Activated T-helper 2 cell treated with anti-CD3 and anti-CD28 coated beads, Interferon-gamma antibody, Interleukin-2, Interleukin-4, amounts not matched to agents 10 μg/mL and 5 μg/mL and 100 μg/mL, durations not matched to agents 14 hours and 24 hours and 36 hours (primary cell): ENCODE measurements at regions not wholly inside any gene's neighbourhood (a gene's known extent, or its start where the extent isn't known, plus 50 kb on each side); places are given as distances from the start of the nearest gene placed in this dataset.
"Not testable (repeated sequence)": the region's sequence is repeated elsewhere in the genome, so short reads cannot be mapped to it uniquely, and the experiment has no call there.

Source experiments
- DNase-seq: peaks from one replicate; pipeline ENCODE4 v3.0.0; 2021; ENCODE audit warnings: low spot score
- H3K27ac Mint-ChIP-seq: one replicate; pipeline ENCODE4 v1.8.0; 2021; ENCODE audit warnings: mixed read lengths
- H3K27me3 Mint-ChIP-seq: one replicate; pipeline ENCODE4 v1.8.0; 2021; ENCODE audit warnings: low read depth, mixed read lengths
- H3K36me3 Mint-ChIP-seq: one replicate; pipeline ENCODE4 v1.8.0; 2021; ENCODE audit warnings: low read depth, mixed read lengths
- H3K4me1 Mint-ChIP-seq: one replicate; pipeline ENCODE4 v1.8.0; 2021; ENCODE audit warnings: low read depth, mixed read lengths
- H3K4me3 Mint-ChIP-seq: one replicate; pipeline ENCODE4 v1.8.0; 2021; ENCODE audit warnings: low read depth, mild to moderate bottlenecking, moderate library complexity, mixed read lengths
- H3K9me3 Mint-ChIP-seq: one replicate; pipeline ENCODE4 v1.8.0; 2021; ENCODE audit warnings: mixed read lengths
- intact Hi-C: fragments of 100-400 bp; cut with micrococcal nuclease; formaldehyde crosslinking; loops from one replicate; pipeline ENCODE4 v1.15.1; 2023

- no peaks in the 10 kb centered on the region for H3K9me3 Mint-ChIP-seq
- intact Hi-C loops: no loop called here
- H3K4me1 Mint-ChIP-seq: peaks cover 16% of the 10 kb centered on the region
- H3K27me3 Mint-ChIP-seq: peaks cover 22% of the 10 kb centered on the region
- no peak overlapping the region for H3K27ac Mint-ChIP-seq
- DNase-seq: no peak
- no peak overlapping the region for H3K4me3 Mint-ChIP-seq
- H3K36me3 Mint-ChIP-seq: no peaks in the 10 kb centered on the region
Measured at GRCh38 chr2:11075221-11075620, 80.0 kb upstream of the SLC66A3 start.

GRCh38 chr2:11077411-11077810 lies 77.9 kb upstream of the SLC66A3 start:
- no peak overlapping the region for H3K27ac Mint-ChIP-seq
- H3K36me3 Mint-ChIP-seq: no peaks in the 10 kb centered on the region
- H3K27me3 Mint-ChIP-seq: peaks cover 15% of the 10 kb centered on the region
- H3K9me3 Mint-ChIP-seq: no peaks in the 10 kb centered on the region
- H3K4me3 Mint-ChIP-seq: no peak overlapping the region
- no peak for DNase-seq
- intact Hi-C loops: no loop called here
- peaks cover 10% of the 10 kb centered on the region for H3K4me1 Mint-ChIP-seq

GRCh38 chr2:11079136-11079824 lies 76.0 kb upstream of the SLC66A3 start:
- H3K9me3 Mint-ChIP-seq: no peaks in the 10 kb centered on the region
- DNase-seq: no peak
- intact Hi-C loops: no loop called here
- H3K27ac Mint-ChIP-seq: no peak overlapping the region
- no peak overlapping the region for H3K4me3 Mint-ChIP-seq
- no peaks in the 10 kb centered on the region for H3K36me3 Mint-ChIP-seq
- peaks cover 18% of the 10 kb centered on the region for H3K27me3 Mint-ChIP-seq
- H3K4me1 Mint-ChIP-seq: no peaks in the 10 kb centered on the region

GRCh38 chr2:11080253-11081115 lies 74.8 kb upstream of the SLC66A3 start:
- no peak for DNase-seq
- Mint-ChIP-seq H3K27me3 (peaks cover 27% of the 10 kb centered on the region), H3K4me1 (no peaks in the 10 kb centered on the region), H3K36me3 (no peaks in the 10 kb centered on the region), H3K9me3 (no peaks in the 10 kb centered on the region), H3K27ac (no peak overlapping the region), H3K4me3 (no peak overlapping the region)
- intact Hi-C loops: no loop called here

- H3K27me3 Mint-ChIP-seq: peaks cover 35% of the 10 kb centered on the region
Measured at GRCh38 chr2:11082880-11083279, 72.4 kb upstream of the SLC66A3 start.

GRCh38 chr2:11088821-11089220 lies 66.4 kb upstream of the SLC66A3 start:
- H3K36me3 Mint-ChIP-seq, H3K27ac Mint-ChIP-seq, intact Hi-C loops, DNase-seq, H3K4me3 Mint-ChIP-seq, H3K9me3 Mint-ChIP-seq, H3K4me1 Mint-ChIP-seq: not testable (repeated sequence)
- peaks cover 37% of the 10 kb centered on the region for H3K27me3 Mint-ChIP-seq

More at GRCh38 chr2:11082880-11083279, 72.4 kb upstream of the SLC66A3 start:
- intact Hi-C loops: no loop called here
- peak overlapping the region; percentile 26 for H3K27ac Mint-ChIP-seq
- no peaks in the 10 kb centered on the region for H3K9me3 Mint-ChIP-seq
- no peaks in the 10 kb centered on the region for H3K36me3 Mint-ChIP-seq
- no peak overlapping the region for H3K4me3 Mint-ChIP-seq
- H3K4me1 Mint-ChIP-seq: no peaks in the 10 kb centered on the region
- no peak for DNase-seq

GRCh38 chr2:11090187-11090586 lies 65.1 kb upstream of the SLC66A3 start:
- Mint-ChIP-seq H3K36me3 (no peaks in the 10 kb centered on the region), H3K27me3 (peaks cover 31% of the 10 kb centered on the region), H3K4me1 (no peaks in the 10 kb centered on the region), H3K9me3 (no peaks in the 10 kb centered on the region), H3K4me3 (no peak overlapping the region), H3K27ac (no peak overlapping the region)
- no peak for DNase-seq
- intact Hi-C loops: no loop called here

- H3K27me3 Mint-ChIP-seq: peaks cover 20% of the 10 kb centered on the region
- intact Hi-C loops: no loop called here
- no peaks in the 10 kb centered on the region for H3K36me3 Mint-ChIP-seq
- no peak overlapping the region for H3K27ac Mint-ChIP-seq
- no peak overlapping the region for H3K4me3 Mint-ChIP-seq
- H3K4me1 Mint-ChIP-seq: no peaks in the 10 kb centered on the region
- no peak for DNase-seq
- no peaks in the 10 kb centered on the region for H3K9me3 Mint-ChIP-seq
Measured at GRCh38 chr2:11092701-11093335, 62.4 kb upstream of the SLC66A3 start.

GRCh38 chr2:11093467-11093866 lies 61.8 kb upstream of the SLC66A3 start:
- no peak for DNase-seq
- Mint-ChIP-seq H3K9me3 (no peaks in the 10 kb centered on the region), H3K4me1 (no peaks in the 10 kb centered on the region), H3K4me3 (no peak overlapping the region), H3K36me3 (no peaks in the 10 kb centered on the region), H3K27ac (no peak overlapping the region), H3K27me3 (peaks cover 21% of the 10 kb centered on the region)
- intact Hi-C loops: no loop called here

- Mint-ChIP-seq H3K4me3 (no peak overlapping the region), H3K36me3 (no peaks in the 10 kb centered on the region), H3K4me1 (no peaks in the 10 kb centered on the region), H3K27me3 (peaks cover 20% of the 10 kb centered on the region), H3K9me3 (no peaks in the 10 kb centered on the region), H3K27ac (no peak overlapping the region)
- intact Hi-C loops: no loop called here
- no peak for DNase-seq
Measured at GRCh38 chr2:11094021-11094810, 61.1 kb upstream of the SLC66A3 start.

GRCh38 chr2:11096591-11096990 lies 58.7 kb upstream of the SLC66A3 start:
- intact Hi-C loops: no loop called here
- H3K4me1 Mint-ChIP-seq: no peaks in the 10 kb centered on the region
- H3K27ac Mint-ChIP-seq: no peak overlapping the region
- no peak overlapping the region for H3K4me3 Mint-ChIP-seq
- peaks cover 3% of the 10 kb centered on the region for H3K36me3 Mint-ChIP-seq
- peaks cover 7% of the 10 kb centered on the region for H3K9me3 Mint-ChIP-seq
- DNase-seq: no peak
- peaks cover 33% of the 10 kb centered on the region for H3K27me3 Mint-ChIP-seq

GRCh38 chr2:11097038-11097720 lies 58.1 kb upstream of the SLC66A3 start:
- intact Hi-C loops: no loop called here
- peaks cover 7% of the 10 kb centered on the region for H3K9me3 Mint-ChIP-seq
- H3K36me3 Mint-ChIP-seq: peaks cover 3% of the 10 kb centered on the region
- peaks cover 39% of the 10 kb centered on the region for H3K27me3 Mint-ChIP-seq
- no peak overlapping the region for H3K4me3 Mint-ChIP-seq
- no peak overlapping the region for H3K27ac Mint-ChIP-seq
- no peaks in the 10 kb centered on the region for H3K4me1 Mint-ChIP-seq
- no peak for DNase-seq
